ENCODE measurements at regions not wholly inside any gene's neighbourhood (a gene's known extent, or its start where the extent isn't known, plus 50 kb on each side); places are given as distances from the start of the nearest gene placed in this dataset.

DNA sequence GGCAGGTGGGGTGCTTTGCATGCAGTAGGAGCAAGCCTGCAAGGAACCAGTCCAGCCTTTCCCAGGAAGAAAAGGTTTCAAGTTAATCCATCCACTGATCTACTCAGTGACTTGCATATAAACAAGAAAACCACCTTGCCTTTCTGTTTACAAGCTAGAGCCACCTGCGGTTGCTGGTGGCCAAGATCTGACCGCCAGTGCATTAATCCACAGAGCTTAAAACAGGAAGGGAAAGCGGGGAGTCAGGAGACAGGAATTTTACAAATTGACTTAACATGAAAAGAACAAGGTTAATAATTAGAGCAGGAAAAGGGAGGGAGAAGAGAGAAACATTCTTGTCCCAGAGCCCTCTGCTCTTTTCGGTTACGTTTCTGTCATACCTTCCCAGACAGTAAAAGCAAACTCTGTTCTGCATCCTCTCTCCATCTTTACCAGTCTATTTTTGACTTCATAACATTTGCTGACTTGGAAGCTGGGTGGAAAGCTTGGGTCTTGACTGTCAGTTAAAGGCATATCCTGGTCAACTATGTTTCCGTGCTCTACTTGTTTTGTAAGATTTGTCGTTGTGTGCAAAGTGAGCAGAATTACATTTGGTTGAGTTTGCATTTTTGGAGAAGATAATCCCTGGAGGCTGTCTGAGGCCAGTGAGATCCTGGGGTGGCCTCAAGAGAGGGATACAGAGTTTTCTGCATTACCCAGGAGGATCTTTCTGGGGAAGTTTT, 760.6 kb downstream of the EFNB2 start:
- TF ChIP-seq, protein P1, sequence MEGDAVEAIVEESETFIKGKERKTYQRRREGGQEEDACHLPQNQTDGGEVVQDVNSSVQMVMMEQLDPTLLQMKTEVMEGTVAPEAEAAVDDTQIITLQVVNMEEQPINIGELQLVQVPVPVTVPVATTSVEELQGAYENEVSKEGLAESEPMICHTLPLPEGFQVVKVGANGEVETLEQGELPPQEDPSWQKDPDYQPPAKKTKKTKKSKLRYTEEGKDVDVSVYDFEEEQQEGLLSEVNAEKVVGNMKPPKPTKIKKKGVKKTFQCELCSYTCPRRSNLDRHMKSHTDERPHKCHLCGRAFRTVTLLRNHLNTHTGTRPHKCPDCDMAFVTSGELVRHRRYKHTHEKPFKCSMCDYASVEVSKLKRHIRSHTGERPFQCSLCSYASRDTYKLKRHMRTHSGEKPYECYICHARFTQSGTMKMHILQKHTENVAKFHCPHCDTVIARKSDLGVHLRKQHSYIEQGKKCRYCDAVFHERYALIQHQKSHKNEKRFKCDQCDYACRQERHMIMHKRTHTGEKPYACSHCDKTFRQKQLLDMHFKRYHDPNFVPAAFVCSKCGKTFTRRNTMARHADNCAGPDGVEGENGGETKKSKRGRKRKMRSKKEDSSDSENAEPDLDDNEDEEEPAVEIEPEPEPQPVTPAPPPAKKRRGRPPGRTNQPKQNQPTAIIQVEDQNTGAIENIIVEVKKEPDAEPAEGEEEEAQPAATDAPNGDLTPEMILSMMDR (IDR thresholded peaks at IDR 0.05; ENCODE audit: control extremely low read depth, extremely low read depth, low read depth, missing control alignments), result no peak
- POLR2A ChIA-PET, result no interaction called here
- DNase-seq (ENCODE audit: extremely low spot score), result no peak
- CTCF ChIA-PET, result interaction anchor here (1.5 kb wide), 1 partner anchor 12 kb away, joined by 3 read pairs; no protein-coding TSS in a partner anchor

DNA sequence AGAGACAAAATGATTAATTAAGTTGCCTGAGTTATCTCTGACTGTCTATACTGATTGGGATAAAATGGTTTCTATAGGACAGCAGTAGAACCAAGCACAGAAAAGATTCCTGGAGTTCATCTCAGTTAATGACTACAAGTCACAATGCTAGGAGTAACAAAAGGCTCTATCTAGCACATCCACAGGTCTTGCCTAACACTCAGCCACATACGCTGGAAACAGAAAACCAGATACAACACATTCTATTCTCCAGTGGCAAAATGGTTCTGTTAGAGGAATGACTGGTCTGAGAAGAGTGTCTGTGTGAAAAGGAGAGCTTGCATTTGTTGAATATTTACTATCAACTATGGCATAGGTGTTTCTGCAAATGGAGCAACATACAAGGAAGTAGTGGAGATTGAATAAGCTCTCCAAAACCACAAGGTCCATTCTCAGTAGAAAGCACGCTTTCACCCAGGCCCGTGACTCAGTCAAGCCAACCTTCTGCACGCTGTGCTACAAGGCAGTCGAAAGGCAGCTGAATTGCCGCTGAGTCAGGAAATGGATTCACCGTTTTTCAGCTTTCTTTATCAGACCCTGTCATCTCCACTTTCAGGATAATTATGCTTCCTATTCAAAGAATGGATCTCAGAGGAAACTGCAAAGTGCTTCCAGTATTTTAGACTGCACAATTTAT, 761.5 kb downstream of the EFNB2 start:
- DNase-seq (ENCODE audit: extremely low spot score), result no peak
- CTCF ChIA-PET, result interaction anchor here (1.5 kb wide), 1 partner anchor 13 kb away, joined by 3 read pairs; no protein-coding TSS in a partner anchor
- POLR2A ChIA-PET, result no interaction called here
- TF ChIP-seq, protein P1 (IDR thresholded peaks at IDR 0.05; ENCODE audit: control extremely low read depth, extremely low read depth, low read depth, missing control alignments), result no peak

DNA sequence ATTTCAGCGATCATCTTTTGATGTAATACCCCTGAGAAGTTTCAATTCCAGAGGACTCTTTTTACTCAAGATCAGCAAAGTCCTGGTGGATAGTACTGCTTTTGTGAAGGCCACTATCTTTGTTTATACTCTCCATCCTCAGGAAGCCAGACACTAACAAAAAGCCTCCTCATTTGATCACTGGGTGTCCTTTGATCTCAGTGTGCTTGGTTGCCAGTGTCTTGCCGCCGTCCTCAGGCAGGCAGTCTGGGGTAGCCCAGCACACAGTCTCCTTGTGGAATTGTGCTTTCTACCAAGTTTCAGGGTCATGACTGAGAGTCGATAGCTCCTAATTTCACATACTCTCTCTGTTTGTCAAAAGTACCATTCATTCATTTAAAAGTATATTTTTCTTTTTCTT, 762.2 kb downstream of the EFNB2 start:
- TF ChIP-seq, protein P1 (IDR thresholded peaks at IDR 0.05; ENCODE audit: control extremely low read depth, extremely low read depth, low read depth, missing control alignments), result no peak
- POLR2A ChIA-PET, result no interaction called here
- DNase-seq (ENCODE audit: extremely low spot score), result no peak
- CTCF ChIA-PET, result interaction anchor here (1.5 kb wide), 1 partner anchor 14 kb away, joined by 3 read pairs; no protein-coding TSS in a partner anchor

DNA sequence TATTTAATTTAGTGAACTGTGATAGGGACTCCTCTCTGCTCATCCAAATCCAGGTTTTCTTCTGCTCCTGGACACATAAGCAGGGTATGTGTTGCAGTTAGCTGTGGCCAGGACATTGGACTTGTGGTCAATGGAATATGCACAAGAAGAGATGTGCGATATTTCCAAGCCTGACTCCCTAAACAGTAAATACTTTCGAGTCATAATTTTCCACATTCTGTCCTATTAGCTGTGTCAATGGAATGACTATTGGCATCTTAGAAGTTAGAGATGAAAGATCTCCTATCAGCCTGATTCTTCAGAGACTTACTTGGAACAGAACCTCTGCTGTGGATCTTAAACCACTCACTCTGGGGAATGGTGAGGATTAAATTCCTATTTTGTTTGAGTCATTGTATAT, 771.0 kb downstream of the EFNB2 start:
- ChIA-PET POLR2A (no interaction called here), CTCF (no interaction called here)
- no peak for DNase-seq (ENCODE audit: extremely low spot score)
- TF ChIP-seq, protein P1 (IDR thresholded peaks at IDR 0.05; ENCODE audit: control extremely low read depth, extremely low read depth, low read depth, missing control alignments), result no peak

DNA sequence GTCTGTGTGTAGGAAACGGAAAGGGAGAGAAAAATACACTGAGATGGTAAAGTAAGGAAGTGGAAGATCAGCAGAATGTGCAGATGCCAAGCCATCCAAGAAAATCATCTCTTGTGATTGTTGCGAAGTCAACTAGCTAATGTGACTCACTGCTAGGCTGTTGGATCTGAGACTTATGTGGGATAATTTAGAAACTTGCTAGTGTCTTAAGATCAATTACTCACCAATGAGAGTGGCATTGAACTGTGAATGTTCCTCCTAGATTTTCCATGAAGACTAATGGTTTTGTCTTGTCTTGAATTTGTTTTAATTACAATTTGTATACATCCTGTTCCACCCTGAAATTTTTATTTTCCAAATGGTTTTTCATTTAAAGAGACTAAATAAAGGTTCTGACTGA, 771.6 kb downstream of the EFNB2 start:
- ChIA-PET CTCF (no interaction called here), POLR2A (no interaction called here)
- no peak for DNase-seq (ENCODE audit: extremely low spot score)
- TF ChIP-seq, protein P1 (IDR thresholded peaks at IDR 0.05; ENCODE audit: control extremely low read depth, extremely low read depth, low read depth, missing control alignments), result no peak

DNA sequence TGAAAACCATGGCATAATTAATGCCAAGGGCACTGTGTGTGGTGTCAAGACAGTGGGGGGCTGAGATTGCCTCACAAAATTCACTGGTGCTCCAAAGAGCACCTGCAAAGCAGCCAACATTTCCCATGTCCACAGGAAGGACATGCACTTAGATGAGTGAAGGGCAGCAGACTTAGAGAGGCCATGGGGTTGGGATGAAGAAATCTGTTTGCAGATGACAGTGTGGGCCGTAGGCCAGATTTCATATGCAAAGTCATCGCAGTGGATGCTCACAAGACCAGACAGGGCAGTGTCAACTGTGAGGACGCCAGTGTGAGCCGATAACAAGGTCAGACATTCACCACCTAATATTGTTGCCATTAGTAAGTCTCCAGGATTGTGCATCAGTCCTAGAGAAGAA, 773.4 kb downstream of the EFNB2 start:
- DNase-seq (ENCODE audit: extremely low spot score), result no peak
- POLR2A ChIA-PET, result no interaction called here
- CTCF ChIA-PET, result no interaction called here
- TF ChIP-seq, protein P1 (IDR thresholded peaks at IDR 0.05; ENCODE audit: control extremely low read depth, extremely low read depth, low read depth, missing control alignments), result no peak
